Fibroblast of pulmonary artery (primary cell): ENCODE measurements at regions not wholly inside any gene's neighbourhood (a gene's known extent, or its start where the extent isn't known, plus 50 kb on each side); places are given as distances from the start of the nearest gene placed in this dataset.

Experiments used
- DNase-seq: peaks from one replicate; pipeline ENCODE4 v3.0.0-alpha.2; 2010; ENCODE audit warnings: low read depth
- H3K4me3 ChIP-seq: replicated peaks from 2 replicates; pipeline ENCODE4 v1.5.1; 2011; ENCODE audit warnings: low read depth, mild to moderate bottlenecking, control low read depth, low read length, moderate library complexity
- CTCF ChIP-seq: IDR thresholded peaks from 2 replicates; pipeline ENCODE4 v1.5.1; 2011; ENCODE audit warnings: mild to moderate bottlenecking, control low read depth, low read length, inconsistent platforms; ENCODE audit errors: missing control alignments

GRCh38 chr1:38246955-38247952 is 200.7 kb upstream of the POU3F1 start:
- H3K4me3 ChIP-seq = no peak overlapping the region
- DNase-seq = no peak
- TF ChIP-seq CTCF = no peak

- no peak for TF ChIP-seq CTCF
- H3K4me3 ChIP-seq = no peak overlapping the region
These were observed 197.7 kb upstream of the POU3F1 start for GRCh38 chr1:38244218-38244845.

DNA sequence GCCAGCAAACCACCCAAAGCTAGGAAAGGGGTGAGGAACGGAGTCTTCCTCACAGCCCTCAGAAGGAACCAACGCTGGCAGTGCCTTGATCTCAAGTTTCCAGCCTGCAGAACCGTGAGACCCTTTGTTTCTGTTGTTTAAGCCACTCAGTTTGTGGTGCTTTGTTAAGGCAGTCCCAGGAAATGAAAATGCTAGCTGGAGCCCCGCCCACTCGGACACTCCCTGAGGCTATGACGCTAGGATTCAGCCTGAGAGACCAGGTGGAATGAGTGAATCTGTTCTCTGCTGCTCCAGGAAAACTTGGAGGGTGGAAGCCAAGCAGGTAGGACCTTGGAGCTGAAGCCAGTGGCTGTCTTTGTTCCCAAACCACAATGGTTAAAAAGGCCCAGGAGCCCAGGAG is 196.5 kb upstream of the POU3F1 start:
- DNase-seq = no peak
- H3K4me3 ChIP-seq = no peak overlapping the region
- TF ChIP-seq CTCF = no peak

More at GRCh38 chr1:38244218-38244845, 197.7 kb upstream of the POU3F1 start:
- DNase-seq = no peak

DNA sequence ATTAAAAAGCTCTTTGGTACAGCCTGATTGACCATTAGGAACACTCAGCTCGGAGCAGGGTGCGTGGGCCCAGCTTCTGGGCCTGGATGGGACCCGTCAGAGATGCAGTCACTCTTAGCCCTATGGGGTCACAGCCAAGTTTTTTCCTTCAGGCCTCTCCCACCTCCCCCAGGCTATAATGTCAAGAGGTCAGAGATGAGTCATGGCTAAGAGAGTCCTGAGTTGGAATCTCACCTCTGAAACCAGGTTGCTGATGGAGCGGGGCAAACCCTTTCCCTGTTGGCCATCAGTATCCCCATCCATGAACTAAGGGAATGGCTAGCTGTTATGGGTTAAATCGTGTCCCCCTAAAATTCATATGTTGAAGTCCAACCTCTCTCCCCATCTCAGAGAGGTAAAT is 195.9 kb upstream of the POU3F1 start:
- TF ChIP-seq CTCF = no peak
- no peak overlapping the region for H3K4me3 ChIP-seq
- DNase-seq = no peak

DNA sequence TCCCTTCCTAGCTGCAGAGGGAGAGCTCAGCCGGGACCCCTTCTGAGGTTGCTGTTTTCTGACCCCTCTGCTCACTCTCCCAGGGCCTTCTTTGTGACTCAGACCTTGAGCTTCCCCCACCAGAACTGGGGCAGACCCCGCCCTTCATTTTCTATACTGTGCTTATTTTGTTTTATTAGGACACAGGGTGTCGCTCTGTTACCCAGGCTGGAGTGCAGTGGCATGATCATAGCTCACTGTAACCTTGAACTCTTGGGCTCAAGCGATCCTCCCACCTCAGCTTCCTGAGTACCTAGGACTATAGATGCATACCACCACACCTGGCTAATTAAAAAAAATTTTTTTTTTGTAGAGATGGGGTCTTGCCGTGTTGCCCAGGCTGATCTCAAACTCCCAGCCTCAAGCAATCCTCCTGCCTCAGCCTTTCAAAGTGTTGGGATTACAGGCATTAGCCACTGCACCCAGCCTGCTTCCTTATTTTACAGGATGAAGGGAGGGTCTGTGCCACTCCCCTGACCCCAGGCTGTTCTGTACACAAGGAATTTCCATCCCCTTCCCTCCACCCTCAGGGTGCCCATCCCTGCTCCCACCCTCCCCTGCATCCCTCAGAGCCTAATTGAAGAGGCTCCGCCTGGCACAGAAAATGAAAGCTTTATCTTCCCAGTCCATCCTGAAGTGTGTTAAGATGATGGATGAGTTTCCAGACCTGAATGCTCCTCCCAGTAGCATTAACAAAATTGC is 195.2 kb upstream of the POU3F1 start:
- no peak for TF ChIP-seq CTCF
- no peak for DNase-seq
- no peak overlapping the region for H3K4me3 ChIP-seq

DNA sequence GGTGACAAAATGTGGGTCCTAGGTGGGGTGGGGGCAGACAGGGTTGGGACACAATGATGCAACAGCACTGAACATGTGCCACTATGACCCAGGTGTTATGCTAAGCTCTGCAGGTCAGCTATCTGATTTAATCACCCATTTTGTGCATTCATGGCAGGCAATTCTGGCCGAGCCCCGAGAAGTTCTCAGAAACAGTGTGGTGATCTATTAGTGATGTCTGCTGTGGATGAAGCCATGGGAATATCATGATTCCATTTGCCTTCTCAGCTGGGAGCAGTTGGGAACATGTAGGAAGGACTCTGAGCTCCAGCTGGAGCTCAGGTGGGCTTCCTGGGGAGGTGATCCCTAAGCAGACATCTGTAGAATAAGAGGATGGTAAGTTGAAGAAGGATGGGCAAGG is 194.0 kb upstream of the POU3F1 start:
- DNase-seq = no peak
- no peak for TF ChIP-seq CTCF
- no peak overlapping the region for H3K4me3 ChIP-seq
